GM23338 (cell line): ENCODE measurements at regions not wholly inside any gene's neighbourhood (a gene's known extent, or its start where the extent isn't known, plus 50 kb on each side); places are given as distances from the start of the nearest gene placed in this dataset.

Source experiments
- CREB1 ChIP-seq: fragments of 250-450 bp; sonication (Bioruptor Pico); IDR thresholded peaks from 2 replicates; pipeline ENCODE4 v1.5.0; 2020; ENCODE audit warnings: low read depth, mild to moderate bottlenecking, moderate library complexity
- CTCF ChIP-seq, 2 experiments: fragments of 200-600 bp in 1 of 2; sonication (generic) in 1 of 2; conservative IDR thresholded peaks; 2 replicates each; pipeline versions ENCODE4 v1.5.1 to v1.6.1; 2016 to 2017; ENCODE audit warnings: antibody characterized with exemption in 2 of 2, low read depth in 2 of 2, mild to moderate bottlenecking in 2 of 2, moderate library complexity in 1 of 2
- EZH2 ChIP-seq: fragments of 200-600 bp; sonication (generic); IDR thresholded peaks from one replicate; pipeline ENCODE4 v1.8.0; 2017; ENCODE audit warnings: antibody characterized with exemption, mild to moderate bottlenecking, low read depth; ENCODE audit not compliant: unreplicated experiment
- POLR2AphosphoS5 ChIP-seq: IDR thresholded peaks from 2 replicates; pipeline ENCODE4 v1.6.1; 2016; ENCODE audit warnings: antibody characterized with exemption, low read depth

- no peak for TF ChIP-seq POLR2AphosphoS5
- no peak for TF ChIP-seq CTCF (conservative IDR thresholded peaks at IDR 0.05; ENCODE audit: low read depth in 2 of 2)
- no peak for TF ChIP-seq EZH2
- no peak for TF ChIP-seq CREB1 (CRISPR knock-in tag)
These were observed 238.8 kb downstream of the OR13H1 start for GRCh38 chrX:131782646-131783045.
